Loucy (cell line): ENCODE measurements at regions not wholly inside any gene's neighbourhood (a gene's known extent, or its start where the extent isn't known, plus 50 kb on each side); places are given as distances from the start of the nearest gene placed in this dataset.

Experiments used
- H2AFZ ChIP-seq: fragments of 200-600 bp; sonication (generic); 2 replicates; pipeline ENCODE4 v1.6.0; 2016; ENCODE audit warnings: antibody characterized with exemption, mild to moderate bottlenecking, low read length, moderate library complexity
- H3F3A ChIP-seq: fragments of 200-600 bp; 2 replicates; pipeline ENCODE4 v1.6.0; 2016; ENCODE audit warnings: antibody characterized with exemption, low read depth, mild to moderate bottlenecking
- H3K27me3 ChIP-seq: fragments of 200-600 bp; sonication (generic); 2 replicates; pipeline ENCODE4 v1.6.1; 2014; ENCODE audit warnings: low read length, mild to moderate bottlenecking; ENCODE audit not compliant: insufficient read depth, poor library complexity, severe bottlenecking
- H3K36me3 ChIP-seq: fragments of 200-600 bp; sonication (generic); 2 replicates; pipeline ENCODE4 v1.6.1; 2016; ENCODE audit warnings: low read length; ENCODE audit not compliant: insufficient read depth
- H3K4me1 ChIP-seq: fragments of 200-600 bp; sonication (generic); 2 replicates; pipeline ENCODE4 v1.5.1; 2014; ENCODE audit warnings: low read length, mild to moderate bottlenecking; ENCODE audit not compliant: insufficient read depth, poor library complexity, severe bottlenecking
- H3K4me2 ChIP-seq: fragments of 200-600 bp; sonication (generic); 2 replicates; pipeline ENCODE4 v1.6.0; 2014; ENCODE audit warnings: antibody characterized with exemption, low read length, low read depth, mild to moderate bottlenecking; ENCODE audit not compliant: poor library complexity, severe bottlenecking
- H3K4me3 ChIP-seq: fragments of 200-600 bp; sonication (generic); 2 replicates; pipeline ENCODE4 v1.5.1; 2014; ENCODE audit warnings: low read length, mild to moderate bottlenecking, mixed read lengths; ENCODE audit not compliant: poor library complexity, severe bottlenecking
- H3K79me2 ChIP-seq: fragments of 200-600 bp; sonication (generic); 2 replicates; pipeline ENCODE4 v1.6.1; 2014; ENCODE audit warnings: low read length; ENCODE audit not compliant: insufficient read depth
- H3K9ac ChIP-seq: fragments of 200-600 bp; sonication (generic); 2 replicates; pipeline ENCODE4 v1.6.0; 2014; ENCODE audit warnings: mild to moderate bottlenecking, low read depth, low read length, moderate library complexity; ENCODE audit not compliant: poor library complexity, severe bottlenecking
- H3K9me2 ChIP-seq: fragments of 200-600 bp; sonication (generic); replicated peaks from 2 replicates; pipeline ENCODE4 v1.6.1; 2016; ENCODE audit warnings: low read depth, low read length, mixed read lengths
- H3K9me3 ChIP-seq: fragments of 200-600 bp; sonication (generic); 2 replicates; pipeline ENCODE4 v1.6.1; 2014; ENCODE audit warnings: mild to moderate bottlenecking, antibody characterized with exemption, low read length, low read depth; ENCODE audit not compliant: insufficient read depth
- H4K20me1 ChIP-seq: fragments of 200-600 bp; sonication (generic); 2 replicates; pipeline ENCODE4 v1.6.0; 2014; ENCODE audit warnings: antibody characterized with exemption, low read length, mild to moderate bottlenecking; ENCODE audit not compliant: insufficient read depth, poor library complexity, severe bottlenecking
- CTCF ChIP-seq: fragments of 200-600 bp; sonication (generic); conservative IDR thresholded peaks from 2 replicates; pipeline ENCODE4 v1.5.1; 2014; ENCODE audit warnings: mild to moderate bottlenecking, antibody characterized with exemption, low read length
- EZH2phosphoT487 ChIP-seq: fragments of 200-600 bp; IDR thresholded peaks from 2 replicates; pipeline ENCODE4 v1.6.1; 2018; ENCODE audit warnings: antibody characterized with exemption, mild to moderate bottlenecking, moderate library complexity, borderline replicate concordance

- Histone ChIP-seq H3K9ac (no peak overlapping the region), H2AFZ (no peak overlapping the region), H4K20me1 (no peaks in the 10 kb centered on the region), H3K36me3 (no peaks in the 10 kb centered on the region), H3K9me2 (no peaks in the 10 kb centered on the region), H3K79me2 (no peaks in the 10 kb centered on the region), H3K27me3 (no peaks in the 10 kb centered on the region), H3K4me2 (no peak overlapping the region), H3K4me3 (no peak overlapping the region), H3K4me1 (no peaks in the 10 kb centered on the region), H3K9me3 (no peaks in the 10 kb centered on the region), H3F3A (no peaks in the 10 kb centered on the region)
- TF ChIP-seq EZH2phosphoT487 = no peak
- TF ChIP-seq CTCF = no peak
Observed at GRCh38 chr5:118371973-118372831, 616.1 kb downstream of the DTWD2 start.

GRCh38 chr5:118366429-118366828 is 621.9 kb downstream of the DTWD2 start:
- no peak overlapping the region for H3K4me3 ChIP-seq
- no peaks in the 10 kb centered on the region for H3K79me2 ChIP-seq
- H3K9ac ChIP-seq = no peak overlapping the region
- H3K9me3 ChIP-seq = no peaks in the 10 kb centered on the region
- TF ChIP-seq EZH2phosphoT487 (no peak), CTCF (no peak)
- no peaks in the 10 kb centered on the region for H4K20me1 ChIP-seq
- no peaks in the 10 kb centered on the region for H3F3A ChIP-seq
- H2AFZ ChIP-seq = no peak overlapping the region
- H3K4me2 ChIP-seq = no peak overlapping the region
- no peaks in the 10 kb centered on the region for H3K9me2 ChIP-seq
- no peaks in the 10 kb centered on the region for H3K36me3 ChIP-seq
- no peaks in the 10 kb centered on the region for H3K4me1 ChIP-seq
- no peaks in the 10 kb centered on the region for H3K27me3 ChIP-seq

- H3K9ac ChIP-seq = no peak overlapping the region
- H4K20me1 ChIP-seq = no peaks in the 10 kb centered on the region
- H3F3A ChIP-seq = no peaks in the 10 kb centered on the region
- no peaks in the 10 kb centered on the region for H3K9me2 ChIP-seq
- TF ChIP-seq EZH2phosphoT487 (no peak), CTCF (no peak)
- H3K36me3 ChIP-seq = no peaks in the 10 kb centered on the region
- H3K9me3 ChIP-seq = no peaks in the 10 kb centered on the region
- no peak overlapping the region for H3K4me3 ChIP-seq
- no peaks in the 10 kb centered on the region for H3K4me1 ChIP-seq
- H3K4me2 ChIP-seq = no peak overlapping the region
- no peaks in the 10 kb centered on the region for H3K27me3 ChIP-seq
- H3K79me2 ChIP-seq = no peaks in the 10 kb centered on the region
- no peak overlapping the region for H2AFZ ChIP-seq
Observed at GRCh38 chr5:118365718-118366117, 622.6 kb downstream of the DTWD2 start.
